NCI-H345 treated with DMSO at 0.1 percent for 48 hours (cell line): ENCODE measurements at regions not wholly inside any gene's neighbourhood (a gene's known extent, or its start where the extent isn't known, plus 50 kb on each side); places are given as distances from the start of the nearest gene placed in this dataset.
"Not testable (repeated sequence)": the region's sequence is repeated elsewhere in the genome, so short reads cannot be mapped to it uniquely, and the experiment has no call there.

Source experiments
- DNase-seq: peaks from one replicate; lab custom pipeline; 2025; ENCODE audit not compliant: unreplicated experiment; lab: John Stamatoyannopoulos, UW

DNA sequence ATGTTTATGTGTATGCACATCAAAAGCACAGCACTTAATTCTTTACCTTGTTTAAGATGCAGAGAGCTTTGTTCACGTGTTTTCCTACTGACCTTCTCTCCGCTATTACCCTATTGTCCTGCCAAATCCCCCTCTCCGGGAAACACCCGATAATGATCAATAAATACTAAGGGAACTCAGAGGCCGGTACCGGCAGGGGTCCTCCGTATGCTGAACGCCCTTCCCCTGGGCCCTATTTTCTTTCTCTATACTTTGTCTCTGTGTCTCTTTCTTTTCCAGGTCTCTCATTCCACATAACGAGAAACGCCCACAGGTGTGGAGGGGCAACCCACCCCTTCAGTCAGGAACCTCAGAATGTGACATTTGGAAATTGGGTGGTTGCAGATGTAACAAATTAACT is 160.1 kb downstream of the ADRA2C start:
- DNase-seq: not testable (repeated sequence)

DNA sequence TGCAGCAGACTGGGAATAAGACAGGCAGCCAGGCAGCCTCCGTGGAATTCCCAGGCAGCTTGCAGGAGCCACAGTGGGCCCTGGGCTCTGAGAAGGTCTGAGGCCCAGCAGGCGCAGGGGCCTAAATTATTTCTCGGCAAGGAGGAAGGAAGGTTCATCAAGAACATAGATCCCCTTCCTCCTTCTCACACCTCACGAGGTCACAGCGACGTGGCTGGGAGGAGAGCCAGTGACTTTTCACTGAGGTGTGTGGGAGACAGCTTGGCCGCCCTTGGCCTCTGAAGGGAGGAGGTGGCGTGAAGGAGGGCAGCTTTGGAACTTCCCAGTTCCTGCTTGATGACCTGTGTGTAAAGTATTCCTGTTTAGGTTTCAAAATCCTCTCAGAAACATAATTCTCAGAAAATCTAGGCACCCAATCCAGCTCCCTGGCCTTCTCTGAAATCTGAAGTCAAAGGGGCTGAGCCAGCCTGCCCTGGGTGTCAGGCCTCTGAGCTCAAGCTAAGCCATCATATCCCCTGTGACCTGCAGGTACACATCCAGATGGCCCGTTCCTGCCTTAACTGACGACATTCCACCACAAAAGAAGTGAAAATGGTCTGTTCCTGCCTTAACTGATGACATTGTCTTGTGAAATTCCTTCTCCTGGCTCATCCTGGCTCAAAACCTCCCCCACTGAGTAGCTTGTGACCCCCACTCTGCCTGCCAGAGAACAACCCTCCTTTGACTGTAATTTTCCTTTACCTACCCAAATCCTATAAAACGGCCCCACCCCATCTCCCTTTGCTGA is 161.0 kb downstream of the ADRA2C start:
- not testable (repeated sequence) for DNase-seq

DNA sequence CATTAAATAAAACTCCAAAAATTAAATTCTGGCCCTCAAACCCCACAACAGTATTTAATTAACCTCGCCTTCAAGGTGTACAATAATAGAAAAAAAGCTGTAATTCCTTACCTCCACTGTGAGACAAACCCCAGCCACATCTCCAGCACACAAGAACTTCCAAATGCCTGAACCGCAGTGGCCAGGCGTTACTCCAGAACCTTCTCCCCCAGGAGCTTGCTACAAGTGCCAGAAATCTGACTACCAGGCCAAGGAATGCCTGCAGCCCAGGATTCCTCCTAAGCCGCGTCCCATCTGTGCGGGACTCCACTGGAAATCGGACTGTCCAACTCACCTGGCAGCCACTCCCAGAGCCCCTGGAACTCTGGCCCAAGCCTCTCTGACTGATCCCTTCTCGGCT is 163.2 kb downstream of the ADRA2C start:
- not testable (repeated sequence) for DNase-seq

DNA sequence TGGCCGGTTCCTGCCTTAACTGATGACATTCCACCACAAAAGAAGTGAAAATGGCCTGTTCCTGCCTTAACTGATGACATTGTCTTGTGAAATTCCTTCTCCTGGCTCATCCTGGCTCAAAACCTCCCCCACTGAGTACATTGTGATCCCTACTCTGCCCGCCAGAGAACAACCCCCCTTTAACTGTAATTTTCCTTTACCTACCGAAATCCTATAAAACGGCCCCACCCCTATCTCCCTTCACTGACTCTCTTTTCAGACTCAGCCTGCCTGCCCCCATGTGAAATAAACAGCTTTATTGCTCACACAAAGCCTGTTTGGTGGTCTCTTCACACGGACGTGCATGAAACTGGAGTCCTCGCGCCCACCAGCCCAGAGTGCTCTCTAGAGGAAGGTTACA is 166.5 kb downstream of the ADRA2C start:
- not testable (repeated sequence) for DNase-seq

DNA sequence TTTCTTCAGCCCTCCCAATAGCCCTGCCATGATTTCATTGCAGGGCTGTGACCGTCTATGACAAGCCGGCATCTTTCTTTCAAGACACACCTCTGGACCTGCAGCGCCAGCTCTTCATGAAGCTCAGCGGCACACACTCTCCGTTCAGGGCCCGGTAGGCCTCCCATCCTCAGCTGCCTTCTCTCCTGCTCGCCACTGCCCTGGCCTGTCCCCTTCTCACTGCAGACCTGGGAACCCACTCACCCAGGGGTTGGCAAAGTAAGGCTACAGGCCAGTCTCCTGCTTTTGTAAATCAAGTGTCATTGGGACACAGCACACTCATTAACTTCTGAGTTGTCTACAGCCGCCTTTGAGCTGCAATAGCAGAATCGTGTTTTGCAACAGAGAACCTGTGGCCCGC is 169.2 kb downstream of the ADRA2C start:
- DNase-seq: not testable (repeated sequence)

DNA sequence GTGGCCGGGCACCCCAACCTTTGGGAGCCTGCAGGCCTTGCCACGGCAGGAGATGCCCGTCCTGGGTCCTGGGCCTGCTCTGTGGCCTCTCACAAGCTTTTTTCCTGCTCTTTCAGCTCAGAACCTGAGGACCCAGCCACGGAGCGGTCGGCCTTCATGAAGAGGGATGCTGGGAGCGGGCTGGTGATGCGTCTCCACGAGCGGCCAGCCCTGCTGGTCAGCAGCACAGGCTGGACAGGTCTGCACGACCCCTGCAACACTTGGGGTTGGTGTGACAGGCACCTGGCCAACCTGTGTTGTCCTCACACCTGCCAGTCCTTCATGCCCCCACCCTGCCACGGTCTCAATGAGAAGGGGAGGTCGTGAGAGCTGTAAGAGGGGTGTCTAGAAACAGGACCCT is 170.0 kb downstream of the ADRA2C start:
- no peak for DNase-seq

DNA sequence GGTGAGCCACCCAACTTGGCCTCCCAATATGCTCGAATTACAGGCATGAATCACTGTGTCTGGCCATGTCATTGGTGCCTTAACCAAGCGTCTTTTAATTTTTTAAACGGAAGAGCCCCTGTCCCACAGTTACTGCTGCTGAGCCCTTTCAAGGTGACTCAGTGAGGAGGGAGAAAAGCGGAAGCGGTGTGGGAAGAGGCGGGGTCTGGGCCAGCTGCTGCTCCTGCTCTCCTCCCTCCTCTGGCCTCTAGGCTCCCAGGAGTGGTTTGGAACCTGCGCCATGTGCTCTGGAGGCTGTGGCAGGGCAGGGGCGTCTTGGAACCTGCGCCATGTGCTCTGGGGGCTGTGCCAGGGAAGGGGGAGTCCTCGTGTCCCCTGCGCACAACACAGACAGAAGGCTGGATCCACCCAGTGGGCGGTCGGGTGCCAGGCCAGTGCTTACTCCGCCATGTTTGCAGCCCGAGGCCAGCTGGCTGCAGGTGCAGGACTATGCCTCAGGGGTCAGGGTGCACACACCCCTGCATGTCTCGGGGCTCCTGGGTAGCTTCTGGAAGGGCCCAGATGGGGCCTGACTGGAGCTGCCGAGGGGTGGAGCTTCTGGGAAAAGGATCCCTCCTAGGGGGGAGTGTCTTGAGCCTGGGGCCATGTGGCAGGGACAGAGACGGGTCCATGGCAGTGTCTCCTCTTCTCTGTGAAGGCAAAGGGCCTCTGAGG is 171.8 kb downstream of the ADRA2C start:
- DNase-seq: not testable (repeated sequence)

DNA sequence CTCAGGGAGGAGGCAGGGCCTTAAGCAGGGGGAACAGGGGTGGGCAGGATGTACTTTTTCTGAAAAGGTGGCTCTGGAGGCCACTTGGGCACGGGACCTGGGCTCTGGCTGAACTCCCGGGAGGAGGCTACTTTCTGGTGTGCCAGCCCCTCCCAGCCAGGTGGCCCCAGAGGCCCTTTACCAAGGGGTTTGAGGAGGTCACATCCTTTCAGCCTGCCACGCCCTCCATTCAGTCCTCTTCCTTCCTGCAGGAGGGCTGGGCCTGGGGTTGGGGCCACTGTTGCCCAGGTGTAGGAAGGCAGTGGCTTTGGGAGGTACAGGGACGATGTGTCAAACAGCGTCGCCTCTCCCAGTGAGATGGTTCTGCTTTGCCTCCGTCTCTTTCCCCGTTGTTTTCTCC is 172.5 kb downstream of the ADRA2C start:
- DNase-seq: not testable (repeated sequence)

DNA sequence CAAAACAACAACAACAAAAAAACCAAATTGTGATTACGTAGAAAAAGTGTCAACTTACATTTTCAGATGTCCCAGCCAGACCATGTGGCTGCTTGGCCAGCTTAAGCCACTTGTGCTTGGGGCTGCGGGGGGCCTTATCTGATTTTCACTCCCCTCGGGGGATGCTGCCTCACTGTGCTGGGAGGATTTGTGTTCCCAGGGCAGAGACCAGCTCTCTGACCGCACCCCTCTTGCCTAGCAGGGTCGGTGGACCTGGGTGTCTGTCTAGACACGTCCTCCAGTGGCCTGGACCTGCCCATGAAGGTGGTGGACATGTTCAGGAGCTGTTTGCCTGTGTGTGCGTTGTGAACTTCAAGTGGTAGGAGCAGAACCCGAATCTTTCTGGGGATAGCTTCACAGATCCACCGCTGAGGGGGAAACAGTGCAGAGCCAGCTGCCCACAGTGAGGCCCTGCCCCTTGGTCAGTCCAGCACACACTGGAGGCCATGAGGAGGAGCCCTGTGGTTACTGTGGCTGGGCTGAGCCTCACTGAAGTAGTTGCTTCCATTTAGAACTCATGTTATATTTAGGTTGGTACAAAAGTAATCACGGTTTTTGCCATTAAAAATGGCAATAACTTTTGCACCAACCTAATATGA is 173.9 kb downstream of the ADRA2C start:
- DNase-seq: not testable (repeated sequence)

DNA sequence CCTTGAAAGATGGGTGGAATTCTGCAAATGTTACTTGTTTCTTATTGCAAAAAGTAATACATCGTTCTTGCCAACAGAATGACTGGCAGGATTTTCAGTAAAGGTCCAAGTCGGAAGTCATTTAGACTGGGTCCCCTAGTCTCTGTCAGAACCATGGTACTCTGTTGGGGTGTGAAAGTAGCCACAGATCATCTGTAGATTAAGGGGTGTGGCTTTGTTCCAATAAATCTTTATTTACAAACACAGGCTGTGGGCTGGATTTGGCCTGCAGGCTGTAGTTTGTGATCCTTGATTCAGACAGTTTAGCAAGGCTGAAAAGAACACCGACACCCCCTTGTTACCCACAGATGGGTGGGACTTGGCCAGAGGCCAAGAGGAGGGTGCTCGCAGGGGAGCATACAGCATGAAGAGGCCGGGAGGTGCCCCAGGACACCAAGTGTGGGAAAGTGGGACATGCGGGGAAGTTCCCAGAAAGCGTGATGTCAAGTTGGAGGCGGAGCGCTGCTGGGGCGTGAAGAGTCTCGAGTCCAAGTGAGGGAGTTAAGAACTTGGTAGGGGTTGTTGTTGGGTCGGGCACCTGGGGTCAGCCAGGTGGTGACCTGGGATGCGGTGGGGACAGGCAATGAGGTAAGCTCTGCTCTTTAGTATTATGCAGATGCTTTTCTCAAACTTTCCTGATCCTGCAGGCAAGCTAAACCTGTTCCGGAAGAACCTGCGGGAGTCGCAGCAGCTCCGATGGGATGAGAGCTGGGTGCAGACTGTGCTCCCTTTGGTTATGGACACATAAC is 175.7 kb downstream of the ADRA2C start:
- not testable (repeated sequence) for DNase-seq

DNA sequence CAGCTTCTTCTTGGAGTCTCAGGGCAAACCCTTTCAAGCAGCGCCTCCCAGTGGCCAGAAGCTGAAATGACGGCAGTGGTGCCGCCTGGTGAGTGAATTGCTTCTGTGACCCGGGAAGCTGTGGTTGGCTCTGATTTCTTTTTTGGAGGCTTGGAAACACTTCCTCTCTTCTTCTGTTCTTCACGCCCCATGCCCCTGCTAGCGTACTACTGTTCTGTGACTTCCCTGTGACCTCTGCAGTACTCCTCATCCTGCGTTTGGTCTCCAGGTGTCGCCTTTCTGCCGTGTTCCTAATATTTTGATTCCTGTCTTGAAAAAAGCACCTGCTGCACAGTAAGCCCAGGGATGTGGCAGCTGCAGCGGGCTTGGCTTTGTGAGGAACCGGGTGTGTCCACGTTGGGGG is 176.4 kb downstream of the ADRA2C start:
- peak; percentile 13 for DNase-seq

DNA sequence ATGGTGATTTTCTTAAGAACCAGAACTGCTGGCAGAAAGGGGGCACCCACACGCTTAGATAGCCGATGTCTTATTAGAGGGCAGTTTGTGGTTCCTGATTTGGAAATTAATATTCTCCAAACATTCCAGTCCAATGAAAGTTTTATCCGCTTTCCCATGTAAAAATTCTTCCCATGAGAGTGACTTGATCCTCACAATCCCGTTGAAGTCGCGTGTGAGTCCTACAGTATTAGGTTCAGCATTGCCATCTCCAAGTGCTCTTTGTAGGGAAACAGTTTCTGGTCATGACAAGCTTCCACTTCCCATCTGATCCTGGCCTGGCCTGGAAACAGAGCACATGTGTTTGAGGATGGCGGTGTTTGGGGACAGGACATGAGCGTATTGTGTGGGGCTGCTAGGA is 176.9 kb downstream of the ADRA2C start:
- not testable (repeated sequence) for DNase-seq

DNA sequence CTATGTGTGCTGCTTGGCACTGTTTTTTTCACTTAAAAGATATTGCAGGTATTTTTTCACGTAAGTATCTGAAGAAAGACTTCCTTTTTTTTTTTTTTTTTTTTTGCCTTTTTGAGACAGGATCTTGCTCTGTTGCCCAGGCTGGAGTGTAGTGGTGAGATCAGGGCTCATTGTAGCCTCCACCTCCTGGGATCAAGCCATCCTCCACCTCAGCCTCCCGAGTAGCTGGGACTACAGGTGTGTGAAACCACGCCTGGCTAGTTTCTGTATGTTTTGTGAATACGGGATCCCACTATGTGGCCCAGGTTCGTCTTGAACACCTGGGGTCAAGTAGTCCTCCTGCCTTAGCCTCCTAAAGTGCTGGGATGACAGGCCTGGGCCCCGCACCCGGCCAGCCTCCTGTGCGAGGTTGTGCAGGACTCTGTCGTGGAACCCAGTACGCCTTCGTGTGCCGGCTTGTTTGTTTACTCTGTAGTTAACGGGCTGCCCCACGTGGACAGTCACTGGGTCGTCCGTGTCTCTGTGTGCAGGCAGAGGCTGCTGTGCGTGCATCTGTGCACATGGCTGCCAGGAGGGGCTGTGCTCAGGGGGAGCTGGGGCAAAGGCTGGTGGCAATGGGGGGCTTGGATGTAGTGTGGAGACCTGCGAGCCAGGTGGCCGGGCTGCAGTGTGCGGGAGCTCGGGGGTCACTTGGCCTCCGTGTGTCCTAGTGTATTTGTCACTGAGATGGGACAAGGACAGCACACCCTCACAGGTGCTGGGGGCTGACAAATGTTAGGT is 179.5 kb downstream of the ADRA2C start:
- DNase-seq: no peak

DNA sequence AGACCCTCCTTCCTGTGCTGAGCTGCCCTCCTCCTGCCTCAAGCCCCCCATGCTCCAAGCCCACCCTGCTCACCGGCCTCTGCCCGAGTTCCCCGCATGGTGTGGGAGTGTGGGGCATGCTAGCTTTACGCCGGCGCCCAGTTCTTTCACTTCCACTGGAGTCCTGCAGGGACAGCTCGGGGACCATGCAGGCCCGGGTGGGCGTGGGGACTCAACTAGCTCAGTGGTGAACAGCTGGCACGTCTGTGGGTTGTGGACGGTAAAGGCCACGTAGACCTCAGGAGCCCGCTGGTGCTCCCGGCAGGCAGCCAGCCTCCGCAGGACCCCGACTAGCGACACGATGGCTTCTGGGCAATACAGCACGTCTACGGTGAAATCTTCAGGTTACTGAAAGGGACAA is 180.4 kb downstream of the ADRA2C start:
- DNase-seq: not testable (repeated sequence)

DNA sequence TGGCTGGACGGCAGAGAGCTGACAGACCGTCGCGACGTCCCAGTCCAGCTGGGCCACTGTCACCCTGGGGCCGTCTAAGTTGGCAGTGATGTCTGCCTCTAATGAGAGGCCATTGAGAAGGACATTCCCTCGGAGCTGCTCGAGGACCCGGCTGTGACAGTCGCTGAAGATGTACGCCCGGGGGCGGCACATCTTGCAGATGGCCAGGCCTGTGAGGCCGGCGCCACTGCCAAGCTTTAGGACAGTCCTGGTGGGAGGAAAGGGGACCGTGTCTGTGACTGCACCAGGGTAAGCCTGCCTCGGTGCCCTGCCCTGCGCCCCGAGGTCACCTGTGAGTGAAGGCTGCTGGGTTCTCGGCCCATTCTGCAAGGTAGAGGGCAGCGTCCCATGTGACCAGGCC is 181.6 kb downstream of the ADRA2C start:
- not testable (repeated sequence) for DNase-seq

DNA sequence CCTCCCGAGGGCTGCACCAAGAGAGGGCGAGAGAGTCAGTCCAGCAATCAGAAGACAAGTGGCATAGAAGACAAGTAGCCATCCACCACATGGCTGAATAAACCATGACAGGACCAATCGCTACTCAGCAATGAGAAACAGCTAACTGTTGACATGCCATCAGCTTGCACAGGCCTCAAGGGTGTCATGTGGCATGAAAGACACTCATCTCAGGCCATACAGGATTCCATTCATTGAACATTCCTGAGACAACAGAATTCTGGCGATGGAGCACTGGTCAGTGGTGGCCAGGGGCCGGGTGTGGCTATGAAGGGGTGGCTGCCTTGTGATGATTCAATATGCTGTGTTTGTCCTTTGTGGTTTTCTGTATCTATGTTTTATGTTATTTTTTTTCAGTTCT is 182.0 kb downstream of the ADRA2C start:
- not testable (repeated sequence) for DNase-seq

DNA sequence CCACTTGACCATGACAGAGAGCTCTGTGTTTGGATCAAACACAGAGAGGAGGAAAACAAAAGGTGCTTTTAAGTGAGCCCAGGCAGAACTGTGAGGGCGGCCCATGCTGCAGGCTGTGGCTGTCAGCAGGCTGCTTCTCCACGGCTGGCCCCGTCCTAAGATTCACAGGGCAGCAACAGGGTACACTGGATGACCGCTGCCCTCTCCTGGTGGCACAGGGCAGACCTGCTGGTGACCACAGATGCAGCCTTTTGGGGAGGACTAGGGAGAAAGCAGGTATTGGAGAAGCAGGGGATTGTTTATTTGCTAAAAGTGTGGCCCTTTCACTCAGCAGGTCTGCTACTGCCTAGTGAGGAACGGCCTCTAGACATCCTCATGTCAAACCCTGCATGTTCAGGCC is 183.7 kb downstream of the ADRA2C start:
- DNase-seq: not testable (repeated sequence)

DNA sequence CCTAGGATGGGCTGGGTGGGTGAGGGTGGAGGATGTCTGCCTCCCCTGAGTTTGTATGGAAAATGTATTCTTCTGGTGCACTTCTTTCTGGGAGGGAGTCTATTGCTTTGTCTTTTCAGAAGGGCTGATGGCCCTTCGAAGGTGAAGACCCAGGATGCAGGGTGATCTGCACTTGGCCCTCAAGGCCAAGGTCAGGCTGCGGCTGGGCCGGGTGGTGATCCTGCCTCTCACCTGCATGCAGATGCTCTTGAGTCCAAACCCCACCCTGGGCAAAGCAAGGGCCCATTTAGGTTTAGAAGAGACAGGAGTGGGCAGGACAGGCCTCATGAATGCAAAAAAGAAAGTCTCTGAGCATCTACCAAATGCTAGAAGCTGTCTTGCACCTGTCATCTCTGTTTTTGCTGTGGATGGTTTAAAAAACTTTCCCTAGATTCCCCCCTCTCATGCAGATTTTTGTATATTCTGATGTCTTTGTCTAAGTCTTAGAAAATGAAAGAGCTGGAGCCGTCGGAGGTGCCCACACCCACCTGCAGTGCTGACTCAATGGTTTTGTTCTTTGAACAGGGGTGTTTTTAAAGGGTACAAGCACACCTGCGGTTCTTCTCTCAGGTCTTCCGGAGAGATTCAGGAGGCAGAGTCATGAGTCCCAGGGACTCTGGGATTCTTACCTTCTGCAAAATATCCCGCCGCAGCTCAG is 186.4 kb downstream of the ADRA2C start:
- not testable (repeated sequence) for DNase-seq

DNA sequence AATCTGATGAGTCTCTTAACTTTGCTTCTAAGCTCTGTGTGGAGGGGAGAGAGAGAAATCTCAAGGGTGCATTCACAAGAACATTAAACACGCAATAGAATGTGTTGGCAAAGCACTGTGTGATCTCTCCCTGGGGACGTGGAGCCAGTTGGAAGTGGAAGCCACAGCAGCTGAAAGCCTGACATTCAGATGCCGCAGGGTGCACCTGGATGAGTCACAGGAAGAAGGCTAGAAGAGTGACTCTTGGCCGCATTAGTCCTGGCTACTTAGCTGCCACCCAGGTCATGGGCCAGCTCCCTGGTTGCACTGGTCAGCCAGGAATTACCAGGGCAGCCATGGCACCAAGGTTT is 186.9 kb downstream of the ADRA2C start:
- not testable (repeated sequence) for DNase-seq
